ENCODE measurements at regions not wholly inside any gene's neighbourhood (a gene's known extent, or its start where the extent isn't known, plus 50 kb on each side); places are given as distances from the start of the nearest gene placed in this dataset.

DNA sequence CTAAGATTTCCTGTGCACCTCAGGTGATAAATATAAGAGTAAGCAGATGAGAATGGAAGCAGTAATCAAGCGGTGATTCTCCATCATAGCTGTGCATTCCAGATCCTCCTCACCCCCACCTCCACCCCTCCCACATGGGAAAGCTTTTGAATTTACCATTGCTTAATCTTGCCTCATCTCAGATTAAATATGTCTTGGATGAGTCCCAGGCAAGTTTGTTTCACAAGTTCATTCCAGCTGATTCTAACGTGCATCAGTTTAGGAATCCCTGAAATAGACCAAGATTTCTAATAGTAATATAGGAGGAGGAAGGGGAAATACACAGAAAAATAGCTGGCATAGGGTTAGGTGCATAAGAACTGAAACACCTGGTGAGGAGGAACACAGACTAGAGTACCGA is 396.2 kb upstream of the KIF2B start:
- TF ChIP-seq, protein P1, sequence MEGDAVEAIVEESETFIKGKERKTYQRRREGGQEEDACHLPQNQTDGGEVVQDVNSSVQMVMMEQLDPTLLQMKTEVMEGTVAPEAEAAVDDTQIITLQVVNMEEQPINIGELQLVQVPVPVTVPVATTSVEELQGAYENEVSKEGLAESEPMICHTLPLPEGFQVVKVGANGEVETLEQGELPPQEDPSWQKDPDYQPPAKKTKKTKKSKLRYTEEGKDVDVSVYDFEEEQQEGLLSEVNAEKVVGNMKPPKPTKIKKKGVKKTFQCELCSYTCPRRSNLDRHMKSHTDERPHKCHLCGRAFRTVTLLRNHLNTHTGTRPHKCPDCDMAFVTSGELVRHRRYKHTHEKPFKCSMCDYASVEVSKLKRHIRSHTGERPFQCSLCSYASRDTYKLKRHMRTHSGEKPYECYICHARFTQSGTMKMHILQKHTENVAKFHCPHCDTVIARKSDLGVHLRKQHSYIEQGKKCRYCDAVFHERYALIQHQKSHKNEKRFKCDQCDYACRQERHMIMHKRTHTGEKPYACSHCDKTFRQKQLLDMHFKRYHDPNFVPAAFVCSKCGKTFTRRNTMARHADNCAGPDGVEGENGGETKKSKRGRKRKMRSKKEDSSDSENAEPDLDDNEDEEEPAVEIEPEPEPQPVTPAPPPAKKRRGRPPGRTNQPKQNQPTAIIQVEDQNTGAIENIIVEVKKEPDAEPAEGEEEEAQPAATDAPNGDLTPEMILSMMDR (conservative IDR thresholded peaks at IDR 0.05) = no peak
- H3K27ac ChIP-seq = no peak overlapping the region

DNA sequence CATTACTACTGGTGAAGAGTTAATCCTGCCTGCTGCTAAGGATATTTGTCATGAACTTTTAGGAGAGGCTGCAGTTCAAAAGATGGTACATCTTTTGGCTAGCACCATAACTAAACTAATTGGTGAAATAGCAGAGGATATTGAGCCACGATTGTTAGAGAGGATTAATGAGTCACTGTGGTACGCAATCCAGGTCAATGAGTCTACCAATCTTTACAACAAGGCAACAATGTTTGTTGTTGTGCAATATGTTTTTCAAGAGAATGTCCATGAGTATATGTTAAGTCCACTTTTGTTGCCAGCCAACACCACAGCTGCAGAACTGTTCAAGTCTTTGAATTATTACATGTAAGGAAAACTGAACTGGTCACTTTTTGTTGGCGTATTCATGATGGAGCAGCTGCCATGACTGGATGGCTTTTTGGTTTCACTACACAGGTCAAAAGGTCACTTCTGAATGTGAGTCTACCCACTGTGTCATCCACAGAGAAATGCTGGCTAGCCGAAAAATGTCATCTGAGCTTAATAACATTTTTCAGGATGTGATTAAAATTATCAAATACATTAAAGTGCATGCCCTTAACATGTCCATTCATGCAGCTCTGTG is 402.6 kb upstream of the KIF2B start:
- H3K27ac ChIP-seq = no peak overlapping the region
- TF ChIP-seq, protein P1 (conservative IDR thresholded peaks at IDR 0.05) = no peak

DNA sequence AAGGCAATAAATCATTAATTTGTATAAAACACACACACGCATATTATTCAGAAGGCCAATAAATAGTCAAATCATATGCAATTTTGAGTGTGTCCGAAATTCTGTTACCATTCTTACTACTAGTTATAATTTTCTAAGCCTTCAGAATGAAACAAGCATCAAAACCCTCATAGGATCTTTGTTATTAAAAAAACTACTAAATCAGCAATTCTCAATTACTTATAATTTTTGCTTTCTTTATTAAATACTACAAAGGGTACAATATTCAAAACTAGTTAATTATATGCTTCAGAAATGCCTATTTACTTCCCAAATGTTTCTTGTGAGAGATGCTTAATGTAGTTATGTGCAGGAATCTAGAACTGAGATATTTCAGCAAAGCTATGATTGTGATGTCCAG is 413.1 kb upstream of the KIF2B start:
- TF ChIP-seq, protein P1 (conservative IDR thresholded peaks at IDR 0.05) = no peak
- H3K27ac ChIP-seq = no peak overlapping the region

DNA sequence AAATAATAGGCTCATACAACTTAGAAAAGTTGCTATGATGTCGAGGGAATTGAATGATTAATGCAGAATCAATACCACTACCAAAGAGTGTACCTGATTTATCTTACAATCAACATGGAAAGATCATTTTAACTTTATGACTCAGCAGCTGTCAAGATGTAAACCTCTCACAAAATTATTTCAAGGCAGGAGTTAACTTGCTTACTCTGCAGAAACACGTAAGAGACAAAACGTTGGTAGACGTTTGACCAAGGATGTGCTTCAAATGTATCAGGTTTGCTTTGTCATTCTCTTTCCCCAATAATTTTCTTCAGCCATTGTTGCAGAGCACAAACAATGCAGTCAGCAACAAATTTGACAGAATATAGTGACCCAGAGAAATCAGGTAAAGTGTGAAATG is 415.8 kb upstream of the KIF2B start:
- TF ChIP-seq, protein P1 (conservative IDR thresholded peaks at IDR 0.05) = no peak
- H3K27ac ChIP-seq = no peak overlapping the region

DNA sequence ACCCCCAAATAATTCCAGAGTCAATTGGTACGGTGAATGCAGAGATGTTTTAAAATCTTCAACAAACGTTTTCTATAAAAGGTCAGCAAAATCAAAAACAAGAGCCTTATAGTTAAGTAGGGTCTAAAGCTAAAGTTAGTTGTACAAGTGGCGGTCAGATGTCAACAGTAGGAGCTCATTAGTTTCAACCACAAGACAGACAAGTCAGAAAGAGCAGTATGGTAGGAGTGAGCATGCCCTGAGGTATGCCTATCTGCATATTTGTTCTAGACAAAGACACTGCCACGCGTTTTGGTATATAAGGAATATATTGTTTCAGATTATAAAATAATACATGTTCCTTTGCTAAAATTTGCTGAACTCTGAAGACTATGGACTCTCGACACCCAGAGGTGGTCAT is 431.5 kb upstream of the KIF2B start:
- H3K27ac ChIP-seq = no peak overlapping the region
- TF ChIP-seq, protein P1 (conservative IDR thresholded peaks at IDR 0.05) = no peak

DNA sequence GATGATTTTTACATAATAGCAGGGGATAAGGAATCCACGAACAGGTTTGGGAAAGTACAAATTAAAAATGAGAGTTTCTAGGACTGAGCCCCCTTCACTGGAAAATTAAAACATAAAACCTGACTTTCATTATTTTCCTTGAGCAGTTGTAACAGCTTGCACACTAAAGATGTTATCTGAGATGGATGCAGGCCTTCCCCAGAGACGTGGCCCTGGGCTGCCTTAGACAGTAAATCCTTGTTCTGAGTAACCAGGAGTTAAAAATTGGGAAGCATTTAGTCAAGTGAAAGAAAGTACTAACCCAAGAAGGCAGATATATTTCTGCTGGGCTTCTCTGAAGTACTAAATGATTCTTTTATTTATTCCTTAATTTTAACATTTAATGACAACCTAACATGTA is 432.2 kb upstream of the KIF2B start:
- TF ChIP-seq, protein P1 (conservative IDR thresholded peaks at IDR 0.05) = no peak
- H3K27ac ChIP-seq = no peak overlapping the region

DNA sequence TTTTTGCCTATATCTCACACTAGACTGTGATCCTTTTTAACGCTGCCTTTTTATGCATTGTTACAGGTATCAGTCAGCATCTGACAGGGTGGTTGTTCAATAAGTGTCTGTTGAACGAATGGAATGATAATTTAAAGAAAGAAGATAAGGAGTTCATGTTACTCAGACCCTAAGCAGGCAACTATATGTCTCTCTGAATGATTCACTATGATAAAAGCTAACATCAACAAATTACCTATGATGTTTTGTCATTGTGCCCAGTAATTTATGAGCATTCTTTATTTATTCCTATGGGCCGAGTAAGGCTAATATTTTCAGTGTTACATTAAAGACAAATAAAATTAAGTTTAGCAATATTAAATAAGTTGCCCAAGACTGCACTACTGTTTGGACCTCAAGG is 435.0 kb upstream of the KIF2B start:
- TF ChIP-seq, protein P1 (conservative IDR thresholded peaks at IDR 0.05) = no peak
- no peak overlapping the region for H3K27ac ChIP-seq
